ENCODE measurements at regions not wholly inside any gene's neighbourhood (a gene's known extent, or its start where the extent isn't known, plus 50 kb on each side); places are given as distances from the start of the nearest gene placed in this dataset.

GRCh38 chr9:79788662-79789061 lies 216.9 kb downstream of the TLE4 start:
- Histone ChIP-seq H3K36me3 (ENCODE audit: control insufficient read depth in 1 of 2, insufficient read depth in 2 of 2, low read depth in 1 of 2, low read length in 2 of 2) (no peaks in the 10 kb centered on the region), H3K9me3 (ENCODE audit: control insufficient read depth, low read length) (no peaks in the 10 kb centered on the region), H3K27ac (ENCODE audit: low read length, poor library complexity, severe bottlenecking) (no peak overlapping the region), H2BK120ac (ENCODE audit: low read depth, low read length) (no peak overlapping the region), H3K23ac (ENCODE audit: low read length in 2 of 2) (no peak overlapping the region), H3K14ac (ENCODE audit: low read length in 2 of 2) (no peak overlapping the region), H3K9ac (ENCODE audit: low read length) (no peak overlapping the region), H3K18ac (ENCODE audit: low read depth in 1 of 2, low read length in 2 of 2) (no peak overlapping the region), H2BK15ac (ENCODE audit: low read depth, poor library complexity, severe bottlenecking) (no peak overlapping the region), H3K4me2 (ENCODE audit: low read length, poor library complexity, severe bottlenecking) (no peak overlapping the region), H2BK12ac (ENCODE audit: low read length in 2 of 2) (no peak overlapping the region), H3K4me1 (ENCODE audit: control insufficient read depth, insufficient read depth, low read depth, low read length) (no peaks in the 10 kb centered on the region), H3K79me1 (replicated peaks; ENCODE audit: low read length, poor library complexity, severe bottlenecking) (no peaks in the 10 kb centered on the region), H3K4me3 (ENCODE audit: insufficient read depth in 1 of 2, low read depth in 1 of 2, low read length in 2 of 2) (no peak overlapping the region), H2AK5ac (ENCODE audit: low read length, severe bottlenecking) (no peak overlapping the region), H3K27me3 (ENCODE audit: control insufficient read depth in 1 of 2, insufficient read depth in 1 of 2, low read length in 2 of 2) (peaks cover 0 to 6% of the 10 kb centered on the region in 2 experiments), H2BK5ac (ENCODE audit: low read depth, low read length, poor library complexity, severe bottlenecking) (no peak overlapping the region), H4K8ac (ENCODE audit: low read length) (no peak overlapping the region), H3K4ac (ENCODE audit: low read depth in 1 of 2, low read length in 2 of 2) (no peak overlapping the region), H2AFZ (ENCODE audit: low read depth, low read length) (no peak overlapping the region), H4K91ac (ENCODE audit: low read length) (no peak overlapping the region)
- DNase-seq = no peak
- 65% methylated on average over 1 of the region's 1 CpG for WGBS

GRCh38 chr9:79781263-79781662 lies 209.5 kb downstream of the TLE4 start:
- no peak overlapping the region for H3K4me3 ChIP-seq (ENCODE audit: insufficient read depth in 1 of 2, low read depth in 1 of 2, low read length in 2 of 2)
- no peaks in the 10 kb centered on the region for H3K79me1 ChIP-seq (replicated peaks; ENCODE audit: low read length, poor library complexity, severe bottlenecking)
- H3K14ac ChIP-seq (ENCODE audit: low read length in 2 of 2) = no peak overlapping the region
- no peaks in the 10 kb centered on the region for H3K36me3 ChIP-seq (ENCODE audit: control insufficient read depth in 1 of 2, insufficient read depth in 2 of 2, low read depth in 1 of 2, low read length in 2 of 2)
- H2BK5ac ChIP-seq (ENCODE audit: low read depth, low read length, poor library complexity, severe bottlenecking) = no peak overlapping the region
- H2BK120ac ChIP-seq (ENCODE audit: low read depth, low read length) = no peak overlapping the region
- DNase-seq = no peak
- H2AK5ac ChIP-seq (ENCODE audit: low read length, severe bottlenecking) = no peak overlapping the region
- H3K4me1 ChIP-seq (ENCODE audit: control insufficient read depth, insufficient read depth, low read depth, low read length) = no peaks in the 10 kb centered on the region
- WGBS = 91% methylated on average over 2 of the region's 4 CpGs
- H2BK15ac ChIP-seq (ENCODE audit: low read depth, poor library complexity, severe bottlenecking) = no peak overlapping the region
- H4K8ac ChIP-seq (ENCODE audit: low read length) = no peak overlapping the region
- peaks cover 4% of the 10 kb centered on the region for H3K9me3 ChIP-seq (ENCODE audit: control insufficient read depth, low read length)
- no peak overlapping the region for H4K91ac ChIP-seq (ENCODE audit: low read length)
- no peak overlapping the region for H3K9ac ChIP-seq (ENCODE audit: low read length)
- H3K23ac ChIP-seq (ENCODE audit: low read length in 2 of 2) = no peak overlapping the region
- H3K4me2 ChIP-seq (ENCODE audit: low read length, poor library complexity, severe bottlenecking) = no peak overlapping the region
- H2AFZ ChIP-seq (ENCODE audit: low read depth, low read length) = no peak overlapping the region
- no peak overlapping the region for H3K27ac ChIP-seq (ENCODE audit: low read length, poor library complexity, severe bottlenecking)
- H3K18ac ChIP-seq (ENCODE audit: low read depth in 1 of 2, low read length in 2 of 2) = no peak overlapping the region
- no peaks in the 10 kb centered on the region for H3K27me3 ChIP-seq (ENCODE audit: control insufficient read depth in 1 of 2, insufficient read depth in 1 of 2, low read length in 2 of 2)
- H2BK12ac ChIP-seq (ENCODE audit: low read length in 2 of 2) = no peak overlapping the region
- H3K4ac ChIP-seq (ENCODE audit: low read depth in 1 of 2, low read length in 2 of 2) = no peak overlapping the region

DNA sequence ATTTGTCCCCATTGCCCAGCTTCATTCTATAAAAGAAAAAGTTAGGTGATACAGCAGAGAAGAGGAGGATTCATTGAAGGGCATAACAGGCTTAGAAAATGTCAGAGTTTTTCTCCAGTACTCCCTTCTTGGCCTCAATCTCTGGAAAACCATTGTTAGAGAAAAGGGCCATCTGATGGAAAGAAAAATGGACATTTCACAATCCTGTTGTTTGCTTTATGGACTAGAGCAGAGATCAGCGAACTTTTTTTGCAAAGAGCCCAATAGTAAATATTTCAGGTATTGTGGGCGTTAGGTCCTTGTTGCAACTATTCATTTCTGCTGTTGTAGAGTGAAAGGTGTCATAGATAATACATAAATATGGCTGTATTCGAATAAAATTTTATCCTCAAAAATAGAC lies 208.8 kb downstream of the TLE4 start:
- no peaks in the 10 kb centered on the region for H3K4me1 ChIP-seq (ENCODE audit: control insufficient read depth, insufficient read depth, low read depth, low read length)
- no peak overlapping the region for H3K27ac ChIP-seq (ENCODE audit: low read length, poor library complexity, severe bottlenecking)
- no peak overlapping the region for H2BK12ac ChIP-seq (ENCODE audit: low read length in 2 of 2)
- H2BK15ac ChIP-seq (ENCODE audit: low read depth, poor library complexity, severe bottlenecking) = no peak overlapping the region
- H4K91ac ChIP-seq (ENCODE audit: low read length) = no peak overlapping the region
- no peak overlapping the region for H2AFZ ChIP-seq (ENCODE audit: low read depth, low read length)
- no peak overlapping the region for H3K4me2 ChIP-seq (ENCODE audit: low read length, poor library complexity, severe bottlenecking)
- no peak for DNase-seq
- no peak overlapping the region for H3K18ac ChIP-seq (ENCODE audit: low read depth in 1 of 2, low read length in 2 of 2)
- no peak overlapping the region for H3K14ac ChIP-seq (ENCODE audit: low read length in 2 of 2)
- no peak overlapping the region for H2BK5ac ChIP-seq (ENCODE audit: low read depth, low read length, poor library complexity, severe bottlenecking)
- WGBS = 94% methylated on average over 3 of the region's 3 CpGs
- no peak overlapping the region for H3K23ac ChIP-seq (ENCODE audit: low read length in 2 of 2)
- H4K8ac ChIP-seq (ENCODE audit: low read length) = no peak overlapping the region
- no peaks in the 10 kb centered on the region for H3K36me3 ChIP-seq (ENCODE audit: control insufficient read depth in 1 of 2, insufficient read depth in 2 of 2, low read depth in 1 of 2, low read length in 2 of 2)
- H3K79me1 ChIP-seq (replicated peaks; ENCODE audit: low read length, poor library complexity, severe bottlenecking) = no peaks in the 10 kb centered on the region
- H3K4ac ChIP-seq (ENCODE audit: low read depth in 1 of 2, low read length in 2 of 2) = no peak overlapping the region
- no peak overlapping the region for H3K4me3 ChIP-seq (ENCODE audit: insufficient read depth in 1 of 2, low read depth in 1 of 2, low read length in 2 of 2)
- no peak overlapping the region for H2BK120ac ChIP-seq (ENCODE audit: low read depth, low read length)
- no peak overlapping the region for H3K9ac ChIP-seq (ENCODE audit: low read length)
- H3K9me3 ChIP-seq (ENCODE audit: control insufficient read depth, low read length) = peaks cover 4% of the 10 kb centered on the region
- H2AK5ac ChIP-seq (ENCODE audit: low read length, severe bottlenecking) = no peak overlapping the region
- no peaks in the 10 kb centered on the region for H3K27me3 ChIP-seq (ENCODE audit: control insufficient read depth in 1 of 2, insufficient read depth in 1 of 2, low read length in 2 of 2)

DNA sequence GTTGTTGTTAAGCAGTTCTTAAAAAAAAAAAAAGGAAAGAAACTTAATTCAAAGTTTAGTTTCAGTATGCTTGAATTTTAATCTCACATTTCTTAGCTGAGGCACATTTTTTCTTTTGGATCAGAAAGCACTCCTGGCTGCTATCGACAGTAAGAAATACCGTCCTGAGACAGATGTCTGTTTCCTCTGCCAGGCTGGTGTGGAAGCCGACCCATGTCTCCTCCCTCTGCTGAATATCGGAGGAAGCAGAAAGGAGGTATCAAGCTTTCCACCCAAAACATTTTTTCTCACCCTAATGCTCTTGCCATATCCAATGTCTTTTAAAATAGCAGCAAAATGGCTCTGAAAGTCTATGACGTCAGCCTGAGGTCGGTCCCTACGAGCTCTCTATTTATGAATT lies 208.1 kb downstream of the TLE4 start:
- H3K36me3 ChIP-seq (ENCODE audit: control insufficient read depth in 1 of 2, insufficient read depth in 2 of 2, low read depth in 1 of 2, low read length in 2 of 2) = no peaks in the 10 kb centered on the region
- H3K9me3 ChIP-seq (ENCODE audit: control insufficient read depth, low read length) = peaks cover 4% of the 10 kb centered on the region
- no peak overlapping the region for H2BK120ac ChIP-seq (ENCODE audit: low read depth, low read length)
- no peak overlapping the region for H3K18ac ChIP-seq (ENCODE audit: low read depth in 1 of 2, low read length in 2 of 2)
- no peak overlapping the region for H3K9ac ChIP-seq (ENCODE audit: low read length)
- H3K4me1 ChIP-seq (ENCODE audit: control insufficient read depth, insufficient read depth, low read depth, low read length) = no peaks in the 10 kb centered on the region
- H3K4ac ChIP-seq (ENCODE audit: low read depth in 1 of 2, low read length in 2 of 2) = no peak overlapping the region
- H3K23ac ChIP-seq (ENCODE audit: low read length in 2 of 2) = no peak overlapping the region
- no peak overlapping the region for H3K27ac ChIP-seq (ENCODE audit: low read length, poor library complexity, severe bottlenecking)
- no peak overlapping the region for H4K91ac ChIP-seq (ENCODE audit: low read length)
- no peak overlapping the region for H2AK5ac ChIP-seq (ENCODE audit: low read length, severe bottlenecking)
- no peak overlapping the region for H4K8ac ChIP-seq (ENCODE audit: low read length)
- H3K27me3 ChIP-seq (ENCODE audit: control insufficient read depth in 1 of 2, insufficient read depth in 1 of 2, low read length in 2 of 2) = no peaks in the 10 kb centered on the region
- no peak overlapping the region for H2AFZ ChIP-seq (ENCODE audit: low read depth, low read length)
- H2BK5ac ChIP-seq (ENCODE audit: low read depth, low read length, poor library complexity, severe bottlenecking) = no peak overlapping the region
- H2BK12ac ChIP-seq (ENCODE audit: low read length in 2 of 2) = no peak overlapping the region
- WGBS = 94% methylated on average over 7 of the region's 7 CpGs
- H2BK15ac ChIP-seq (ENCODE audit: low read depth, poor library complexity, severe bottlenecking) = no peak overlapping the region
- H3K4me2 ChIP-seq (ENCODE audit: low read length, poor library complexity, severe bottlenecking) = no peak overlapping the region
- no peak overlapping the region for H3K14ac ChIP-seq (ENCODE audit: low read length in 2 of 2)
- no peaks in the 10 kb centered on the region for H3K79me1 ChIP-seq (replicated peaks; ENCODE audit: low read length, poor library complexity, severe bottlenecking)
- no peak for DNase-seq
- no peak overlapping the region for H3K4me3 ChIP-seq (ENCODE audit: insufficient read depth in 1 of 2, low read depth in 1 of 2, low read length in 2 of 2)

All from mesenchymal stem cell (in vitro differentiated cells and primary cell).